GM19438 (cell line): ENCODE measurements at regions not wholly inside any gene's neighbourhood (a gene's known extent, or its start where the extent isn't known, plus 50 kb on each side); places are given as distances from the start of the nearest gene placed in this dataset.

Source experiments
- ATAC-seq: cut with Tn5 transposase; IDR thresholded peaks from one replicate; pipeline ENCODE4 v1.9.1; 2021; ENCODE audit warnings: low read depth; ENCODE audit not compliant: unreplicated experiment

DNA sequence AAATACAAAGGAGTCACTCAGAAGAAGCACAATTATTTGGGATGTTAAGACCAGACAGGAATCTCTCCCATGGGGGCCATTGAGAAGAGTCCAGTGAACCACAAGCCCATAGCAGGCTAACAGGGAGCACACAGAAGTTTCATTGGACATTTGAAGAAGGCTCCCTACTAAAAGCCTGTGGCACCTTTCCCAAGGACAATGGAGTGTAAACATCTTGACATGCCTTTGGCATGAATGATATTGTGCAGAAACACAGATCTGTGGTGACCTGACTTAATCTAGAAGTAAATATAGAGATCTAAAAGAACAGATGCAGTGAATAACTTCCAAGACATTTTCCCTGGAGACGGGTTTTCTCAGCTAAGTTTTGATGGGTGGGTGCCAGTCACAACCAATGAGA lies 221.5 kb downstream of the EPHA4 start:
- no peak for ATAC-seq

GRCh38 chr2:221353201-221353600 lies 218.9 kb downstream of the EPHA4 start:
- no peak for ATAC-seq

GRCh38 chr2:221360312-221360711 lies 211.8 kb downstream of the EPHA4 start:
- ATAC-seq: no peak

DNA sequence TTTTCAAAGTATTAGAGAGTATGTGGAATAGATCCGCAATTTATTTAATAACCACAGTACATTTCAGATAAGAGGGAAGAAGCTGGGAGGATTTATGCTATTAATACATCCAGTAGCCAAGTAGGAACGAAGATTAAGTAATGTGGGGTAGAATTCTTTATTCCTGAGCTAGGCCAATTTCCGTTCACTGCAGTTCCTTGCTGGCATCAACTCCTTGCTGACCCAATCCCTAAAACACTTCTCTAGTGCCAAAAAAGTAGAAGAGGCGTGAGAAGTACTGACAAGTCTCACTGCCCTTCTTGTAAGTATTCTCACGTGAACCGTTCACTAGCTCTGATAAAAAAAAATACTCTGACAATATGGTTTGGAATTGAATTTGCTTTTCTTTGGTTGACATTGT lies 211.4 kb downstream of the EPHA4 start:
- ATAC-seq: no peak

DNA sequence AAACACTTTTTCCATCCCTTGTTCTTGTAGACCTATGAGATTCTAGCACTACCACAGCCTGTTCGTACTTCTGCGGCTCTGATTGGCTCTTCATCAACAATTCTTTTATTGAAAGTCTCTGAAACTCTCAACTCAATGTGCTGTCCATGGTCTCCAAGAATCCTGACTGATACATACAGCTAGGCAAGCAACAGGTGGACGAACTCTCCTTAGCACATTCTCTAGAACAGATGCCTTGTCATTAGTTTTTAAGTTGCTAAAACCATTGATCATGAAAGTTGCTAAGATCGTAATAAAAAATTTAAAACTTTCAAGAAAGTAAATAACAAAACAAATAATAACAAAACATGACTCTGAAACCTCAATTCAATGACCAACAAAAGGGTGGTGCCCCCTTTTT lies 210.5 kb downstream of the EPHA4 start:
- no peak for ATAC-seq

- ATAC-seq: no peak
Observed at GRCh38 chr2:221364672-221365071, 207.4 kb downstream of the EPHA4 start.
